ENCODE measurements at regions not wholly inside any gene's neighbourhood (a gene's known extent, or its start where the extent isn't known, plus 50 kb on each side); places are given as distances from the start of the nearest gene placed in this dataset.

- no peak for DNase-seq (ENCODE audit: low spot score)
- TF ChIP-seq CTCF (IDR thresholded peaks at IDR 0.05; ENCODE audit: extremely low read depth, missing control alignments): no peak
These were observed 168.9 kb upstream of the PDE10A start for GRCh38 chr6:165831812-165832510.

GRCh38 chr6:165830761-165831160, 167.7 kb upstream of the PDE10A start:
- DNase-seq (ENCODE audit: low spot score): no peak
- TF ChIP-seq CTCF (IDR thresholded peaks at IDR 0.05; ENCODE audit: extremely low read depth, missing control alignments): no peak

- no peak for TF ChIP-seq CTCF (IDR thresholded peaks at IDR 0.05; ENCODE audit: extremely low read depth, missing control alignments)
These were observed 166.3 kb upstream of the PDE10A start for GRCh38 chr6:165829376-165829775.

GRCh38 chr6:165827190-165827518, 164.1 kb upstream of the PDE10A start:
- no peak for DNase-seq (ENCODE audit: low spot score)
- no peak for TF ChIP-seq CTCF (IDR thresholded peaks at IDR 0.05; ENCODE audit: extremely low read depth, missing control alignments)

More at GRCh38 chr6:165829376-165829775, 166.3 kb upstream of the PDE10A start:
- no peak for DNase-seq (ENCODE audit: low spot score)

- TF ChIP-seq CTCF (IDR thresholded peaks at IDR 0.05; ENCODE audit: extremely low read depth, missing control alignments): no peak
- DNase-seq (ENCODE audit: low spot score): no peak
These were observed 163.6 kb upstream of the PDE10A start for GRCh38 chr6:165826487-165827189.

- no peak for DNase-seq (ENCODE audit: low spot score)
- TF ChIP-seq CTCF (IDR thresholded peaks at IDR 0.05; ENCODE audit: extremely low read depth, missing control alignments): no peak
These were observed 162.3 kb upstream of the PDE10A start for GRCh38 chr6:165825256-165825815.

GRCh38 chr6:165823609-165824326, 160.7 kb upstream of the PDE10A start:
- DNase-seq (ENCODE audit: low spot score): no peak
- TF ChIP-seq CTCF (IDR thresholded peaks at IDR 0.05; ENCODE audit: extremely low read depth, missing control alignments): no peak

Data from GM20000 (cell line).